ENCODE measurements at regions not wholly inside any gene's neighbourhood (a gene's known extent, or its start where the extent isn't known, plus 50 kb on each side); places are given as distances from the start of the nearest gene placed in this dataset.

GRCh38 chr4:123476089-123476488 is 79.5 kb downstream of the SPRY1 start (continued):
- TF ChIP-seq SMAD3 (CRISPR knock-in tag; IDR thresholded peaks at IDR 0.05; ENCODE audit: borderline replicate concordance) (no peak), ZBTB21 (CRISPR knock-in tag; IDR thresholded peaks at IDR 0.05; ENCODE audit: borderline replicate concordance) (no peak), CTCF (IDR thresholded peaks at IDR 0.05) (no peak), RORB (CRISPR knock-in tag; IDR thresholded peaks at IDR 0.05) (no peak), NR1H2 (CRISPR knock-in tag; IDR thresholded peaks at IDR 0.05) (no peak)
- TF ChIP-seq, protein P1, sequence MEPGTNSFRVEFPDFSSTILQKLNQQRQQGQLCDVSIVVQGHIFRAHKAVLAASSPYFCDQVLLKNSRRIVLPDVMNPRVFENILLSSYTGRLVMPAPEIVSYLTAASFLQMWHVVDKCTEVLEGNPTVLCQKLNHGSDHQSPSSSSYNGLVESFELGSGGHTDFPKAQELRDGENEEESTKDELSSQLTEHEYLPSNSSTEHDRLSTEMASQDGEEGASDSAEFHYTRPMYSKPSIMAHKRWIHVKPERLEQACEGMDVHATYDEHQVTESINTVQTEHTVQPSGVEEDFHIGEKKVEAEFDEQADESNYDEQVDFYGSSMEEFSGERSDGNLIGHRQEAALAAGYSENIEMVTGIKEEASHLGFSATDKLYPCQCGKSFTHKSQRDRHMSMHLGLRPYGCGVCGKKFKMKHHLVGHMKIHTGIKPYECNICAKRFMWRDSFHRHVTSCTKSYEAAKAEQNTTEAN (CRISPR knock-in tag; IDR thresholded peaks at IDR 0.05) = no peak

DNA sequence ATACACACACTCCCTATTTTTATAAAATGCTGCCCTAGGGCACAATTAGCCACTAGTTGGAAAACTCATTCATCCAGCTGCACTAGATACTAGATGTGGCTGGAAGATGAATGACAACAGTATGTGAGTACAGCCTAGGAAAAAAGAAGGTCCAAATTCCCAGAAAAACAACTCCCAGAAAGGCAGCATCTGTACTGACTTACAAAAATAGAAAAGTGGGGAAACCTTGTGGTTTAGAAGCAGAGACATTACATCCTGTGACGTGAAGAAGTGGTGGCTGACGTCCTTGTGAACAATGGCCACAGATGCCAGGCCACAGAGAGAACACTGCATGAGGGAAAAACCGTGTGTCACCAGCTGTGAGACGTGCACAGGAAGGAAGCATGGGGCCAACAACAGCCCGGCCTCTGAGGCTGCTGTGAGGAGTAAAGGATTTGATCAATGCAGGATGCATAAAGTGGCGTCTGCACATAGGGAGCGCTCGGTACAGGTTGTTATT is 81.2 kb downstream of the SPRY1 start:
- no peak for ATAC-seq
- TF ChIP-seq TCF7 (CRISPR knock-in tag; IDR thresholded peaks at IDR 0.05; ENCODE audit: low read depth) (no peak), ESRRA (CRISPR knock-in tag; IDR thresholded peaks at IDR 0.05; ENCODE audit: borderline replicate concordance) (no peak), ZNF317 (CRISPR knock-in tag; IDR thresholded peaks at IDR 0.05; ENCODE audit: borderline replicate concordance, low read depth) (no peak), PREB (CRISPR knock-in tag; IDR thresholded peaks at IDR 0.05; ENCODE audit: borderline replicate concordance) (no peak), ZNF263 (CRISPR knock-in tag; IDR thresholded peaks at IDR 0.05; ENCODE audit: low read depth) (no peak), NR3C1 (CRISPR knock-in tag; conservative IDR thresholded peaks at IDR 0.05; ENCODE audit: low read depth) (no peak), FOXP4 (CRISPR knock-in tag; IDR thresholded peaks at IDR 0.05) (no peak), RELA (CRISPR knock-in tag; IDR thresholded peaks at IDR 0.05; ENCODE audit: borderline replicate concordance) (no peak), JAZF1 (CRISPR knock-in tag; IDR thresholded peaks at IDR 0.05) (no peak), E2F5 (CRISPR knock-in tag; IDR thresholded peaks at IDR 0.05) (no peak), ARID4B (CRISPR knock-in tag; IDR thresholded peaks at IDR 0.05; ENCODE audit: borderline replicate concordance) (no peak), E2F1 (CRISPR knock-in tag; IDR thresholded peaks at IDR 0.05) (no peak), SMAD3 (CRISPR knock-in tag; IDR thresholded peaks at IDR 0.05; ENCODE audit: borderline replicate concordance) (no peak), ZNF138 (CRISPR knock-in tag; conservative IDR thresholded peaks at IDR 0.05) (no peak)
- TF ChIP-seq, protein P2, sequence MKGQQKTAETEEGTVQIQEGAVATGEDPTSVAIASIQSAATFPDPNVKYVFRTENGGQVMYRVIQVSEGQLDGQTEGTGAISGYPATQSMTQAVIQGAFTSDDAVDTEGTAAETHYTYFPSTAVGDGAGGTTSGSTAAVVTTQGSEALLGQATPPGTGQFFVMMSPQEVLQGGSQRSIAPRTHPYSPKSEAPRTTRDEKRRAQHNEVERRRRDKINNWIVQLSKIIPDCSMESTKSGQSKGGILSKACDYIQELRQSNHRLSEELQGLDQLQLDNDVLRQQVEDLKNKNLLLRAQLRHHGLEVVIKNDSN (CRISPR knock-in tag; IDR thresholded peaks at IDR 0.05) = no peak

More for the DNA sequence above, 81.2 kb downstream of the SPRY1 start:
- Mint-ChIP-seq H3K4me1 (peaks cover 25% of the 10 kb centered on the region), H3K36me3 (no peaks in the 10 kb centered on the region), H3K27ac (no peak overlapping the region; the same call in 1 of the 2 replicates), H3K27me3 (ENCODE audit: low read depth) (no peaks in the 10 kb centered on the region), H3K4me3 (no peak overlapping the region), H3K9me3 (no peaks in the 10 kb centered on the region)
- no peak for DNase-seq (ENCODE audit: low spot score)
- ChIA-PET POLR2A (no interaction called here), CTCF (no interaction called here)

All from WTC11 (cell line).